H54 (cell line): ENCODE measurements at regions not wholly inside any gene's neighbourhood (a gene's known extent, or its start where the extent isn't known, plus 50 kb on each side); places are given as distances from the start of the nearest gene placed in this dataset.

Experiments
- DNase-seq: peaks from one replicate; pipeline ENCODE4 v3.0.0; 2011; ENCODE audit warnings: low spot score, mixed read lengths; ENCODE audit not compliant: insufficient read length
- FAIRE-seq: peaks from 3 replicates; lab custom pipeline; 2011; peaks lifted over from hg19 to GRCh38; lab: Jason Lieb, UNC
- POLR2A ChIP-seq: IDR thresholded peaks from 2 replicates; pipeline ENCODE4 v1.6.1; 2011; ENCODE audit warnings: low read depth, mild to moderate bottlenecking, low read length

GRCh38 chr14:36465178-36465577 lies 54.9 kb downstream of the NKX2-1 start:
- FAIRE-seq (no peak), DNase-seq (no peak)
- TF ChIP-seq POLR2A, result no peak

- DNase-seq (no peak), FAIRE-seq (no peak)
- no peak for TF ChIP-seq POLR2A
Measured at GRCh38 chr14:36462890-36463289, 57.1 kb downstream of the NKX2-1 start.

- no peak for TF ChIP-seq POLR2A
- FAIRE-seq, result no peak
- DNase-seq, result no peak
Measured at GRCh38 chr14:36455241-36455627, 64.8 kb downstream of the NKX2-1 start.

GRCh38 chr14:36454599-36455240 lies 65.3 kb downstream of the NKX2-1 start:
- no peak for TF ChIP-seq POLR2A
- FAIRE-seq (no peak), DNase-seq (no peak)

GRCh38 chr14:36452860-36453259 lies 67.2 kb downstream of the NKX2-1 start:
- DNase-seq (no peak), FAIRE-seq (no peak)
- no peak for TF ChIP-seq POLR2A

- TF ChIP-seq POLR2A, result no peak
- DNase-seq, result no peak
- no peak for FAIRE-seq
Measured at GRCh38 chr14:36451310-36452065, 68.5 kb downstream of the NKX2-1 start.

GRCh38 chr14:36450550-36450949 lies 69.5 kb downstream of the NKX2-1 start:
- no peak for TF ChIP-seq POLR2A
- no peak for DNase-seq
- no peak for FAIRE-seq

- no peak for DNase-seq
- no peak for TF ChIP-seq POLR2A
Measured at GRCh38 chr14:36449903-36450302, 70.1 kb downstream of the NKX2-1 start.

GRCh38 chr14:36443374-36443773 lies 76.7 kb downstream of the NKX2-1 start:
- FAIRE-seq (no peak), DNase-seq (no peak)
- TF ChIP-seq POLR2A, result no peak

More at GRCh38 chr14:36449903-36450302, 70.1 kb downstream of the NKX2-1 start:
- no peak for FAIRE-seq

- FAIRE-seq (no peak), DNase-seq (no peak)
- no peak for TF ChIP-seq POLR2A
Measured at GRCh38 chr14:36442824-36443241, 77.2 kb downstream of the NKX2-1 start.

- no peak for TF ChIP-seq POLR2A
- FAIRE-seq (no peak), DNase-seq (no peak)
Measured at GRCh38 chr14:36441283-36441682, 78.7 kb downstream of the NKX2-1 start.

GRCh38 chr14:36439766-36440165 lies 80.3 kb downstream of the NKX2-1 start:
- DNase-seq (no peak), FAIRE-seq (no peak)
- TF ChIP-seq POLR2A, result no peak

- FAIRE-seq, result no peak
- TF ChIP-seq POLR2A, result no peak
- DNase-seq, result no peak
Measured at GRCh38 chr14:36438883-36439282, 81.1 kb downstream of the NKX2-1 start.

- DNase-seq (no peak), FAIRE-seq (no peak)
- TF ChIP-seq POLR2A, result no peak
Measured at GRCh38 chr14:36430662-36431084, 89.4 kb downstream of the NKX2-1 start.

GRCh38 chr14:36430169-36430568 lies 89.9 kb downstream of the NKX2-1 start:
- FAIRE-seq (no peak), DNase-seq (no peak)
- TF ChIP-seq POLR2A, result no peak
